ENCODE measurements at regions not wholly inside any gene's neighbourhood (a gene's known extent, or its start where the extent isn't known, plus 50 kb on each side); places are given as distances from the start of the nearest gene placed in this dataset.
A peak's percentile ranks its signal among the peaks of the same experiment; 100 is the strongest.

GRCh38 chr2:160658851-160659250 lies 165.2 kb upstream of the RBMS1 start:
- Histone ChIP-seq H3K4me3 (ENCODE audit: low read length) (no peak overlapping the region), H3K4me1 (ENCODE audit: insufficient read depth, low read length) (no peaks in the 10 kb centered on the region), H3K27me3 (ENCODE audit: insufficient read depth, low read length, poor library complexity, severe bottlenecking) (peaks cover 3% of the 10 kb centered on the region), H3K36me3 (ENCODE audit: insufficient read depth, low read length) (no peaks in the 10 kb centered on the region), H3K27ac (ENCODE audit: low read depth, low read length) (no peak overlapping the region), H3K9me3 (ENCODE audit: low read length) (no peaks in the 10 kb centered on the region)
- no peaks in the 10 kb centered on the region for H3K9me3 Mint-ChIP-seq
- no peak overlapping the region for H3K4me3 Mint-ChIP-seq
- H3K27me3 Mint-ChIP-seq: peaks cover 16 to 35% of the 10 kb centered on the region in 2 donors
- H3K4me1 Mint-ChIP-seq: no peaks in the 10 kb centered on the region
- ChIA-PET POLR2A (no interaction called here), CTCF (no interaction called here)
- H3K27ac Mint-ChIP-seq: no peak overlapping the region
- DNase-seq: no peak
- H3K36me3 Mint-ChIP-seq: peaks cover 0 to 4% (median 0%) of the 10 kb centered on the region in 3 donors

DNA sequence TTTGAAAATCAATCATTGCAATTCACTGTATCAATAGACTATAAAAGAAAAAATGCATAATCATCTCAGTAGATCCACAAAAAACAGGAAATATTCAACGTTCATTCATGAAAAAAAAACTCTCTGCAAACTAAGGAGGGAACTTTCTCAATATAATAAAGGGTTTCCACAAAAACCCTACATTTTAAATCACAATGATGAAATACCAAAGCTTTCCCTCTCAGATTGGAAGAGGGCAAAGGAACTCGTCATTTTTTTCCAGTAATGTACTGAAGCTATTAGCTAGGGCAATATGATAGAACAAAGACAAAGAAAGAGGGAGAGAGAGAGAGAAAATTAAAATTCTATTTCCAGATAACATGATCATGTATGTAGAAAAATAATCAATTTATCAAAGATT lies 167.1 kb upstream of the RBMS1 start:
- no peaks in the 10 kb centered on the region for H3K9me3 Mint-ChIP-seq
- POLR2A ChIA-PET: interaction anchor here (0.5 kb wide), 1 partner anchor 21 kb away, joined by 3 read pairs; no protein-coding TSS in a partner anchor
- Histone ChIP-seq H3K4me3 (ENCODE audit: low read length) (no peak overlapping the region), H3K9me3 (ENCODE audit: low read length) (no peaks in the 10 kb centered on the region), H3K4me1 (ENCODE audit: insufficient read depth, low read length) (no peaks in the 10 kb centered on the region), H3K36me3 (ENCODE audit: insufficient read depth, low read length) (no peaks in the 10 kb centered on the region), H3K27ac (ENCODE audit: low read depth, low read length) (no peak overlapping the region), H3K27me3 (ENCODE audit: insufficient read depth, low read length, poor library complexity, severe bottlenecking) (peaks cover 3% of the 10 kb centered on the region)
- H3K27ac Mint-ChIP-seq: no peak overlapping the region
- no peak for DNase-seq
- H3K4me3 Mint-ChIP-seq: no peak overlapping the region
- H3K27me3 Mint-ChIP-seq: peaks cover 13 to 30% of the 10 kb centered on the region in 2 donors
- H3K4me1 Mint-ChIP-seq: peaks cover under 1 to 2% (median under 1%) of the 10 kb centered on the region in 3 donors
- peaks cover 0 to 4% (median 0%) of the 10 kb centered on the region in 3 donors for H3K36me3 Mint-ChIP-seq
- CTCF ChIA-PET: no interaction called here

DNA sequence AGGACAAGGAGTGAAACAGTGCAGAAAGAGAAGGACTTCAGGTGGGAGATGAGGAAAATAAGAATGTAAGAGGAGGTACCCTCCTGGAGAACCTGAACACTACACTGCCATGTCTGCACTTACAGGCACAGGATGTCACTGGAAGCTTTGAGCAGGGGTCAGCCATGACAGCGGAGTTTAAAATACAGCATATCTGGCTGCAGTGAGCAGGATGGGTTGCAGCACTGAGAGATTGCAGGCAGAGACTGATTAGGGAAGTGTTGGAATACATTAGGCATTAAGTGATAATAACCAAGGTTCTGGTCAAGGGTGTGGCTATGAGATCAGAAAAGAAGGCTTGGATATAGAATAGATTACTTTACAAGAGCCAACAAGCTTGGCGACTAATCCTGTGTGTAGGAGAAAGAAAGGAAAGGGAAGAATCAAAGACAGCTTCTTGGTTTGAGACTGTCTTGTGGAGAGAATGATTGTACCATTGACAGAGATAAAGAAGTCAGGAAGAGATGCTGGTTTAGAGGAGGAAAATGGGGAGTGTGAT lies 171.1 kb upstream of the RBMS1 start:
- H3K4me1 Mint-ChIP-seq: peaks cover 16 to 21% (median 17%) of the 10 kb centered on the region in 3 donors
- CTCF ChIA-PET: no interaction called here
- POLR2A ChIA-PET: no interaction called here
- Histone ChIP-seq H3K27ac (ENCODE audit: low read depth, low read length) (no peak overlapping the region), H3K9me3 (ENCODE audit: low read length) (no peaks in the 10 kb centered on the region), H3K27me3 (ENCODE audit: insufficient read depth, low read length, poor library complexity, severe bottlenecking) (no peaks in the 10 kb centered on the region), H3K36me3 (ENCODE audit: insufficient read depth, low read length) (no peaks in the 10 kb centered on the region), H3K4me1 (ENCODE audit: insufficient read depth, low read length) (no peaks in the 10 kb centered on the region), H3K4me3 (ENCODE audit: low read length) (no peak overlapping the region)
- no peak overlapping the region for H3K4me3 Mint-ChIP-seq
- no peaks in the 10 kb centered on the region for H3K27me3 Mint-ChIP-seq
- H3K9me3 Mint-ChIP-seq: no peaks in the 10 kb centered on the region
- no peak overlapping the region for H3K27ac Mint-ChIP-seq
- no peak for DNase-seq
- H3K36me3 Mint-ChIP-seq: no peaks in the 10 kb centered on the region

DNA sequence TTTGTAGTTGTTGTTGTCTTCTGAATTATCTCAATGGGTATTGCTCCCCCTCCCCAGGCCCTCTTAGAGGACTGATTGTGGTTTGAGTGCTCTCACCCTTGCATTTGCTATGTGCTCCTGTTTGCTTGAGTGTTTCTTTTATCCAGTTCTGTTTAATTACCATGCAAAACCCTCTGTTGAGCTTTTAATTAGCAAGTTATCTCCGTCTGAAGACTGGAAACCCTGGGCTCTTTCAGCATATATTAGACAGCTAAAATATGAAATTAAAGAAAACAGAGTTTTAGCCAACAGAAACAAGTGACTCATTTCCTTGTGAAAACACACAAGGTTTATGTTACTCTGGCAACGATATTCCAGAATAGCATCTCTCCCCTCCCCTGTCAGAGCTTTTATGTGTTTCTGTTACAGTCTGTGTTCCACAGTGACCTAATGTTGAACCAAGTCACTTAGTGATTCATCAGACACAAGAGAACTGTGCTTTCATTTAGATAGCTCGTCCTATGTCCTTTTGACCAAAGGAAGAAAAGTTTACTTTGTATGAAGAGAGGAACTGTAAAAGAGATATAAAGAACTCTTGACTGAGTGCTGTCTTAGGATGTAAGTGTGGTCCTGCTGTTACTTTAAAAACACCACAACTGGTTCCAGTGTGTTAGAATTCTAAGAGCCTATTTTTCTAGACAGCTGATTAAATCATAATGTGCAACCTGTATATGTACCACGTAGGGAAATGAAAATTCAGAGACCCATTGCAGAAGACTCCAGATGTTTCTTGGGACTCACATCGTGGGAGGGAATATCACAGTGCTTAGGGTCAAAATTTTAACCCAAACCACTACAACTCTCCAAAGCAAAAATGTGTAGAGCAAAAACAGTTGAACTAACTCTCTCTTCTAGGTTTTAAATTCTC lies 172.8 kb upstream of the RBMS1 start:
- DNase-seq: no peak
- Mint-ChIP-seq H3K36me3 (no peaks in the 10 kb centered on the region), H3K27me3 (peaks cover 0 to 3% of the 10 kb centered on the region in 2 donors), H3K9me3 (no peaks in the 10 kb centered on the region), H3K27ac (peak overlapping the region in 6 of 8 donors; percentile 7 to 74 (median 47)), H3K4me3 (peak overlapping the region in 4 of 7 donors; percentile 1 to 40 (median 17)), H3K4me1 (peaks cover 16 to 21% (median 17%) of the 10 kb centered on the region in 3 donors)
- H3K4me1 ChIP-seq (ENCODE audit: insufficient read depth, low read length): no peaks in the 10 kb centered on the region
- POLR2A ChIA-PET: interaction anchor here (0.7 kb wide), 1 partner anchor 282 kb away, joined by 7 read pairs; no protein-coding TSS in a partner anchor
- H3K36me3 ChIP-seq (ENCODE audit: insufficient read depth, low read length): no peaks in the 10 kb centered on the region
- no peaks in the 10 kb centered on the region for H3K27me3 ChIP-seq (ENCODE audit: insufficient read depth, low read length, poor library complexity, severe bottlenecking)
- CTCF ChIA-PET: no interaction called here
- no peak overlapping the region for H3K4me3 ChIP-seq (ENCODE audit: low read length)
- H3K27ac ChIP-seq (ENCODE audit: low read depth, low read length): no peak overlapping the region
- H3K9me3 ChIP-seq (ENCODE audit: low read length): no peaks in the 10 kb centered on the region

DNA sequence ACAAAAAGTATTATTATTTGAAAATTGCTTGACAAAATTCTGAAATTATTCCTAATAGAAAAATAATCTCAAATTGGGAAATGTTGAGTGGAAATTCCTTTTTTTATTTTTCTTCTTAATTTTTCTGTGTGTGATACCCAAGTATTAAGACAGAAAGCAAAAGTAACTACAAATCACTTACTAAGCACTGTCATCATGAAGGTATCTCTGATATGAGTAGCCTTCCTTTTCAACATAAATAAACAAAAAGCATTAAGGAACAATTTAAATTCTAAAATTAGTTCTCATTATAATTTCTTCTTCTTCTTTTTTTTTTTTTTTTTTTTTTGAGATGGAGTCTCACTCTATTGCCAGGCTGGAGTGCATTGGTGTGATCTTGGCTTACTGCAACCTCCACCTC lies 174.2 kb upstream of the RBMS1 start:
- H3K9me3 ChIP-seq (ENCODE audit: low read length): no peaks in the 10 kb centered on the region
- no peak for DNase-seq
- H3K4me1 ChIP-seq (ENCODE audit: insufficient read depth, low read length): no peaks in the 10 kb centered on the region
- H3K27ac ChIP-seq (ENCODE audit: low read depth, low read length): no peak overlapping the region
- Mint-ChIP-seq H3K27ac (no peak overlapping the region), H3K4me3 (no peak overlapping the region), H3K27me3 (peaks cover 0 to 7% of the 10 kb centered on the region in 2 donors), H3K36me3 (no peaks in the 10 kb centered on the region), H3K9me3 (no peaks in the 10 kb centered on the region), H3K4me1 (peaks cover 16 to 21% (median 17%) of the 10 kb centered on the region in 3 donors)
- CTCF ChIA-PET: no interaction called here
- no peaks in the 10 kb centered on the region for H3K36me3 ChIP-seq (ENCODE audit: insufficient read depth, low read length)
- H3K4me3 ChIP-seq (ENCODE audit: low read length): no peak overlapping the region
- POLR2A ChIA-PET: interaction anchor here (0.7 kb wide), 1 partner anchor 1748 kb away, joined by 5 read pairs; no protein-coding TSS in a partner anchor
- no peaks in the 10 kb centered on the region for H3K27me3 ChIP-seq (ENCODE audit: insufficient read depth, low read length, poor library complexity, severe bottlenecking)

DNA sequence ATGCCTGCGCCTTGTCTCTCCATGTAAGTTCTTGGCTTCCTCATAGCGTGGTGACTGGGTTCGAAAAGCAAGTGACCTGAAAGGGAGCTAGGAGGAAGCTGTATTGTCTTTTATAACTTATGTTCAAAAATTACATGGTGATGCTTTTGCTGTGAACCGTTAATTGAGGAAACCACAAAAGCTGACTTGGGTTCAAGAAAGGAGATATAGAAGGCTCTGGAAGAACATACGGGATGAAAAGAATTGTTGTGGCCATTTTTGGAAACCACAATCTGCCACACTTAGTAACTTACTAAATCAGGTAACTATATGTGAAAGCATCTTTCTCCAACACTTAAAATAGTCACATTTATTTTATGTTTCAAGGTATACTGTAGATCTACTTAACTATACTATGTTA lies 177.0 kb upstream of the RBMS1 start:
- ChIA-PET POLR2A (no interaction called here), CTCF (no interaction called here)
- Histone ChIP-seq H3K4me1 (ENCODE audit: insufficient read depth, low read length) (no peaks in the 10 kb centered on the region), H3K27me3 (ENCODE audit: insufficient read depth, low read length, poor library complexity, severe bottlenecking) (no peaks in the 10 kb centered on the region), H3K4me3 (ENCODE audit: low read length) (no peak overlapping the region), H3K27ac (ENCODE audit: low read depth, low read length) (no peak overlapping the region), H3K9me3 (ENCODE audit: low read length) (no peaks in the 10 kb centered on the region), H3K36me3 (ENCODE audit: insufficient read depth, low read length) (no peaks in the 10 kb centered on the region)
- Mint-ChIP-seq H3K36me3 (no peaks in the 10 kb centered on the region), H3K9me3 (peaks cover 0 to 6% (median 0%) of the 10 kb centered on the region in 5 donors), H3K4me3 (no peak overlapping the region), H3K27me3 (peaks cover 0 to 18% of the 10 kb centered on the region in 2 donors), H3K27ac (no peak overlapping the region), H3K4me1 (peaks cover 16 to 20% (median 17%) of the 10 kb centered on the region in 3 donors)
- DNase-seq: no peak

GRCh38 chr2:160672211-160672610 lies 178.6 kb upstream of the RBMS1 start:
- Mint-ChIP-seq H3K4me3 (no peak overlapping the region), H3K27ac (no peak overlapping the region), H3K27me3 (peaks cover 0 to 21% of the 10 kb centered on the region in 2 donors), H3K9me3 (peaks cover 0 to 6% (median 0%) of the 10 kb centered on the region in 5 donors), H3K4me1 (peaks cover under 1 to 4% (median 2%) of the 10 kb centered on the region in 3 donors), H3K36me3 (no peaks in the 10 kb centered on the region)
- no peak for DNase-seq
- Histone ChIP-seq H3K27me3 (ENCODE audit: insufficient read depth, low read length, poor library complexity, severe bottlenecking) (no peaks in the 10 kb centered on the region), H3K36me3 (ENCODE audit: insufficient read depth, low read length) (no peaks in the 10 kb centered on the region), H3K4me1 (ENCODE audit: insufficient read depth, low read length) (no peaks in the 10 kb centered on the region), H3K27ac (ENCODE audit: low read depth, low read length) (no peak overlapping the region), H3K9me3 (ENCODE audit: low read length) (no peaks in the 10 kb centered on the region), H3K4me3 (ENCODE audit: low read length) (no peak overlapping the region)
- ChIA-PET CTCF (interaction anchor here (1.2 kb wide), 1 partner anchor 14 kb away, joined by 3 read pairs; no protein-coding TSS in a partner anchor), POLR2A (no interaction called here)

DNA sequence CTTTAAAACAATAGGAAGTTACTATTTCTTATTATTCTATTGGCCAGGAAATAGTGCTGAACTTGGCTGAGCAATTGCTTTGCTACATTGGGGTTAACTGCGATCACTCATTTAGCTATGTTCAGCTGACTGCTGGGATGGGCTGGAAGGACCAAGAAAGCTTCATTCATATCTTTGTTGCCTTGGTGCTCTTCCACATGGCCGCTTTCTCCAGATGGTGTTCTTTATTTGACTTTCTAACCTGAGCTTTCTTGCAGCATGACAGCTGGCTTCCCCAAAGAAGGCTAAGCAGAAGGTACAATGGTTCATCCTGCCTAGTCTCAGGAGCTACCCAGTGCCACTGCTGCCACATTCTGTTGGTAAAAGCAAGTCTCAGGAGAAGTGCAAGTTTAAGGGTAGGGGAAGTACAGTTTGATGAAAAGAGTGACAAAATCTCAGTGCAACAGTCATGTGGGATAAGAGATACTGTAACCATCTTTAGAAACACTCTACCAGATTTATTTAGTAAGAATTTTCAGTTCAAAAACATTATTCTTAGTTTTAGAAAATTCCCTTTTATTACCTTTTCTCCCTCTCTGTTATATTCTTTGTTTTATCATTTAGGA lies 180.6 kb upstream of the RBMS1 start:
- Mint-ChIP-seq H3K9me3 (peaks cover 0 to 6% (median 0%) of the 10 kb centered on the region in 5 donors), H3K4me3 (no peak overlapping the region), H3K4me1 (no peaks in the 10 kb centered on the region), H3K36me3 (no peaks in the 10 kb centered on the region), H3K27ac (no peak overlapping the region), H3K27me3 (peaks cover 0 to 28% of the 10 kb centered on the region in 2 donors)
- Histone ChIP-seq H3K4me1 (ENCODE audit: insufficient read depth, low read length) (no peaks in the 10 kb centered on the region), H3K9me3 (ENCODE audit: low read length) (no peaks in the 10 kb centered on the region), H3K27ac (ENCODE audit: low read depth, low read length) (no peak overlapping the region), H3K4me3 (ENCODE audit: low read length) (no peak overlapping the region), H3K36me3 (ENCODE audit: insufficient read depth, low read length) (no peaks in the 10 kb centered on the region), H3K27me3 (ENCODE audit: insufficient read depth, low read length, poor library complexity, severe bottlenecking) (no peaks in the 10 kb centered on the region)
- no peak for DNase-seq
- ChIA-PET POLR2A (no interaction called here), CTCF (no interaction called here)

All from CD8-positive, alpha-beta memory T cell (primary cell).